HepG2 (cell line): ENCODE measurements at regions not wholly inside any gene's neighbourhood (a gene's known extent, or its start where the extent isn't known, plus 50 kb on each side); places are given as distances from the start of the nearest gene placed in this dataset.

Experiments
- EZH2 ChIP-seq: conservative IDR thresholded peaks from 2 replicates; pipeline ENCODE4 v1.6.1; 2012; ENCODE audit warnings: mild to moderate bottlenecking, low read depth, low read length, moderate library complexity
- GABPA ChIP-seq, 2 experiments: IDR thresholded peaks; 2 replicates each; pipeline ENCODE4 v1.6.1; 2011 to 2016; ENCODE audit warnings: low read depth in 2 of 2, low read length in 1 of 2, missing biosample characterization in 1 of 2, missing genetic modification characterization in 1 of 2
- SP140L ChIP-seq: sonication (generic); formaldehyde crosslinking; IDR thresholded peaks from 2 replicates; pipeline ENCODE4 v1.4.0; 2020; ENCODE audit warnings: missing genetic modification reagents, borderline replicate concordance
- SUZ12 ChIP-seq: fragments of 150-350 bp; IDR thresholded peaks from 2 replicates; pipeline ENCODE4 v1.6.1; 2014; ENCODE audit warnings: low read depth, low read length
- YY1 ChIP-seq: IDR thresholded peaks from 2 replicates; pipeline ENCODE4 v1.6.1; 2011; ENCODE audit warnings: low read length, low read depth, moderate library complexity, mild to moderate bottlenecking; ENCODE audit not compliant: insufficient read depth, insufficient replicate concordance
- ZNF124 ChIP-seq: sonication (generic); formaldehyde crosslinking; IDR thresholded peaks from 2 replicates; pipeline ENCODE4 v1.4.0; 2020; ENCODE audit warnings: missing genetic modification reagents
- TF ChIP-seq, protein P1 (sequence below): sonication (generic); formaldehyde crosslinking; IDR thresholded peaks from 2 replicates; pipeline ENCODE4 v1.5.0; 2020; ENCODE audit warnings: missing genetic modification reagents

DNA sequence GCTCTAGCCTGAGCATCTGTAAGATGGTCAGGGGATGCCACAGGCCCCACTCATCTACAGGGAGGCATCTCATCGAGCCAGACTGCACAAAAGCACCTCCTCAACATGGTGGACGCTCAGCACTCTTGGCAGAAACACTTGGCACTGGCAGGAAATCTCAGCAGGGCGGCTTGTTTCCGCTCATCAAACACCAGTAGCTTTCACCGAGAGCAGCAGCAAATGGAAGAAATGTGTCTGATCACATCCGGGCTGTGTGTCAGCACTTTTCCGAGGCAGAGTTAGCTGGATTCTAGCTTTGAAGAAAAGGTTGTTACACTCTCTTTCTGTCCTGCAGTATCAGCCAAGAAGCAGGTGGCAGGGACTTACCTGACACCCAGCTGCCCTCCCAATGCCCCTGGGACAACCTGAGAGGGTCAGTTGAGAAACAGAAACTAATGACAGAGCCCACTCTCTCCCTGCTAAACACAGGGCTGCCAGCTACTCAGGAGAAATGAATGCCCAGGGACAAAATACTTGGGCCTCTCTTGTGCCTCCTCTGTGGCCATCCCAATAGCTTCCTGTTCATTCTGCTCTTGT, 68.9 kb upstream of the FZD7 start:
- TF ChIP-seq YY1 (no peak), GABPA (IDR thresholded peaks at IDR 0.05; ENCODE audit: low read depth, low read length) (no peak), GABPA (CRISPR knock-in tag; IDR thresholded peaks at IDR 0.05; ENCODE audit: low read depth) (no peak), EZH2 (no peak), SUZ12 (no peak), SP140L (CRISPR knock-in tag) (no peak), ZNF124 (no peak)
- TF ChIP-seq, protein P1, sequence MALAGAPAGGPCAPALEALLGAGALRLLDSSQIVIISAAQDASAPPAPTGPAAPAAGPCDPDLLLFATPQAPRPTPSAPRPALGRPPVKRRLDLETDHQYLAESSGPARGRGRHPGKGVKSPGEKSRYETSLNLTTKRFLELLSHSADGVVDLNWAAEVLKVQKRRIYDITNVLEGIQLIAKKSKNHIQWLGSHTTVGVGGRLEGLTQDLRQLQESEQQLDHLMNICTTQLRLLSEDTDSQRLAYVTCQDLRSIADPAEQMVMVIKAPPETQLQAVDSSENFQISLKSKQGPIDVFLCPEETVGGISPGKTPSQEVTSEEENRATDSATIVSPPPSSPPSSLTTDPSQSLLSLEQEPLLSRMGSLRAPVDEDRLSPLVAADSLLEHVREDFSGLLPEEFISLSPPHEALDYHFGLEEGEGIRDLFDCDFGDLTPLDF (CRISPR knock-in tag): no peak
